22Rv1 (cell line): ENCODE measurements at regions not wholly inside any gene's neighbourhood (a gene's known extent, or its start where the extent isn't known, plus 50 kb on each side); places are given as distances from the start of the nearest gene placed in this dataset.

Source experiments
- H3K27ac ChIP-seq: fragments of 450-650 bp; 2 replicates; pipeline ENCODE4 v1.5.1; 2017
- ZFX ChIP-seq: fragments of 450-650 bp; IDR thresholded peaks from 2 replicates; pipeline ENCODE4 v1.6.1; 2017; ENCODE audit warnings: antibody characterized with exemption, borderline replicate concordance
- TF ChIP-seq, protein P1 (sequence below): fragments of 450-650 bp; IDR thresholded peaks from 2 replicates; pipeline ENCODE4 v1.5.1; 2017; ENCODE audit warnings: mild to moderate bottlenecking

DNA sequence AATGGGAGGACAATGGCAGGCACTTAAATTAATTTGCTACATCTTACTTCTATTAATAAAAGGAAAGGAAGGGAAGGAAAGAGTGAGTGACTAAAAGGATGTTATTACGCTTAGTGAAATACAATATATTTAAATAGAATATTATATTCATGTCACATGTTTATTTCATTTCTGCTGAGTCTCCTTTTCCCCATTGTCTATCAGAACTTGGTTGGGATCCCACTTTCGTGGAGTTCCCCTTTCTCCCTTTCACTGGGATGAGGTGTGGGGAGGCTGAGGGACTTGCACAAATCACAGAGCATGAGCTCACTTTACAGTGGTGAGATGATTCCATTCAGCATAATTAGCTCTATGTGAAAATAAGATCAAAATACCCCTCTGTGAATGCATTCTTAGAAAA, 730.6 kb downstream of the TSN start:
- TF ChIP-seq, protein P1, sequence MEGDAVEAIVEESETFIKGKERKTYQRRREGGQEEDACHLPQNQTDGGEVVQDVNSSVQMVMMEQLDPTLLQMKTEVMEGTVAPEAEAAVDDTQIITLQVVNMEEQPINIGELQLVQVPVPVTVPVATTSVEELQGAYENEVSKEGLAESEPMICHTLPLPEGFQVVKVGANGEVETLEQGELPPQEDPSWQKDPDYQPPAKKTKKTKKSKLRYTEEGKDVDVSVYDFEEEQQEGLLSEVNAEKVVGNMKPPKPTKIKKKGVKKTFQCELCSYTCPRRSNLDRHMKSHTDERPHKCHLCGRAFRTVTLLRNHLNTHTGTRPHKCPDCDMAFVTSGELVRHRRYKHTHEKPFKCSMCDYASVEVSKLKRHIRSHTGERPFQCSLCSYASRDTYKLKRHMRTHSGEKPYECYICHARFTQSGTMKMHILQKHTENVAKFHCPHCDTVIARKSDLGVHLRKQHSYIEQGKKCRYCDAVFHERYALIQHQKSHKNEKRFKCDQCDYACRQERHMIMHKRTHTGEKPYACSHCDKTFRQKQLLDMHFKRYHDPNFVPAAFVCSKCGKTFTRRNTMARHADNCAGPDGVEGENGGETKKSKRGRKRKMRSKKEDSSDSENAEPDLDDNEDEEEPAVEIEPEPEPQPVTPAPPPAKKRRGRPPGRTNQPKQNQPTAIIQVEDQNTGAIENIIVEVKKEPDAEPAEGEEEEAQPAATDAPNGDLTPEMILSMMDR = no peak
- no peak for TF ChIP-seq ZFX
- H3K27ac ChIP-seq = no peak overlapping the region

DNA sequence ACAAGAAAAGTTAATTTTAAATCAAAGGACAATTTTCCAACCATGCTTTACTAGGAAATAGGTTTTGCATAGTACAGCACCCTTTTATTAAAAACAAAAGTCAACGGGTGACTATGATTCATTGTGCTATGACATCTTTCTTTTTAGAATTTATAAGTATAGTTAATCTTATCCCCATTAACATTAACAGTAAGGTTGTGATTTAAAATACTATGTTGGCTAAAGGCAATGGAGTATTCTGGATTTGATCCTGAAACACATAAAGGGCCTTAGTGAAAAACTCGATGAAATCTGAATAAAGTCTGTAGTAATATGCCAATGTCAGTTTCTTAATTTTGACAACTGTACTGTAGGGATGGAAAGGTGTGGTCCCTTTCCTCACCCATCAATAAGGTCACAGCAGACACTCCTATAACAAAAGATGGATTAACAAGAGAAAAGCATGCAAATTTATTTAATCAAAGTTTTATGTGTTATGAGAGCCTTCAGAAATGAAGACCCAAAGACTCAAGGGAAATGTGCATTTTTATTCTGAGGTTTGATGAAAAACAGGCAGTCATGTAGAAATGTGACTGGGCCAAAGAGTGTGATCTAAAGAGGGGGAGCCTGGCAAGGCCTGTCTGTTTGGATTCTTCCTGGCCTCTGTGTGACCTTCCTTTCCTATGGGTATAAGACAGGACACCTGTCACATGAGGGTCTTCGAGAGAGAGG, 731.4 kb downstream of the TSN start:
- no peak overlapping the region for H3K27ac ChIP-seq
- TF ChIP-seq ZFX = no peak
- TF ChIP-seq, protein P1 = no peak

DNA sequence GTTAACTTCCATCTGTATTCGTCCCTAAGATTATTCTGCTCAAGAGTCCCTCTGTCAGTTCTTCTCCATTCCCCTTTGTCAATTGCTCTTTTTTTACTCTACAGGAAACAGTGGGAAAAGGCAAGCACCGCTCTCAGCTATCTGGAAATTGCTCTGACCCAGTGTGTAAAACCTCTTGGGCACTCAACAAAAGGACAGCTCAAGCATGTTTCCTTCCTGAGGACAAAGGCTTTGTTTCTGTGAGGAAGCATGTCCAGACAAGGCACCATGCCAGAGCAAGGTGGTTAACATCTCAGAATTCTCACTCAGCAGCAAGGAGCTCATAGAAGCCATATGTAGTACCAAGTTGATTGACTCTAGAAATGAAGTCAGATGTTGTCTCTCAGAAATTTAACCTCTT, 735.6 kb downstream of the TSN start:
- no peak for TF ChIP-seq ZFX
- TF ChIP-seq, protein P1 = no peak
- H3K27ac ChIP-seq = no peak overlapping the region

DNA sequence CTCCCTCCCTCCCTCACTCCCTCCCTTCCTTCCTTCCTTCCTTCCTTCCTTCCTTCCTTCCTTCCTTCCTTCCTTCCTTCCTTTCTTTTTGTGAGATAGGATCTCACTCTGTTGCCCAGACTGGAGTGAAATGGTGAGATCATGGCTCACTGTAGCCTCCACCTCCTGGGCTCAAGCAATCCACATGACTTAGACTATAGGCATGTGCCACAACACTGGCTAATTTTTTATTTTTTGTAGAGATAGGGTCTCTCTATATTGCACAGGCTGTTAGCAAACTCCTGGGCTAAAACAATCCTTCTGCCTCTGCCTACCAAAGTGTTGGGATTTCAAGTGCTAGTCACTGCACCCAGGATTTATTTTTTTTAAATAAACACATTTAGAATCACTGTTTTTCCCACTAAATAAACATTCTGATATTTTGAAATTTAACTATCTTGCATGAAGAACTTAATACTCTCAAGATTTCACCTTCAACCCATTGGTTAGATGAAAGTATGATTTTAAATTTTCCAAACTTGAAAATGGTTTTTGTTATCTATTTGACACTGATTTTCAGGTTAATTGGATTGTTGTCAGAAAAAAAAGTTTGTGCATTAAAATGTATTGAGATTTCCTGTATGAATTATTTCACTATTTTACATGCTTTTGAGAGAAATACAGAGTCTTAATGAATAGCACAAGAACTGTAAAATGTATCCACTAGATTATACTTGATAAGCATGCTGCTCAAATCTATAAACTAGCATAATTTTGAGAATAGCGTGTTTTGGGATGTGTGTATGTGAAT, 745.1 kb downstream of the TSN start:
- no peak overlapping the region for H3K27ac ChIP-seq
- TF ChIP-seq, protein P1 = no peak
- TF ChIP-seq ZFX = no peak

DNA sequence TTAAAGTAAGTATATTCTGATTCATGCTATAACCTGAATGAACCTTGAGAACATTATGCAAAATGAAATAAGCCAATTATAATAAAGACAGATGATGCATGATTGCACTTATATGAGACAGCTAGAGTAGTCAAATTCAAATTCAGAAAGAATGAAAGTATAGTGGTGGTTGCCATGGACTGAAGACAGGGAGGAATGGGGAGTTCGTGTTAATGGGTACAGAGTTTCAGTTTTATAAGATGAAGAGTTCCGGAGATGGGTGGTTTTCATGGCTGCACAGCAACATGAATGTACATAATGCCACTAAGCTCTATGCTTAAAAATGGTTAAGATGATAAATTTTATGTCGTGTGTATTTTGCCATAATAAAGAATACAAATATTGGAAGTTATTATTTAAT, 751.2 kb downstream of the TSN start:
- no peak overlapping the region for H3K27ac ChIP-seq
- TF ChIP-seq ZFX = no peak
- TF ChIP-seq, protein P1 = no peak

DNA sequence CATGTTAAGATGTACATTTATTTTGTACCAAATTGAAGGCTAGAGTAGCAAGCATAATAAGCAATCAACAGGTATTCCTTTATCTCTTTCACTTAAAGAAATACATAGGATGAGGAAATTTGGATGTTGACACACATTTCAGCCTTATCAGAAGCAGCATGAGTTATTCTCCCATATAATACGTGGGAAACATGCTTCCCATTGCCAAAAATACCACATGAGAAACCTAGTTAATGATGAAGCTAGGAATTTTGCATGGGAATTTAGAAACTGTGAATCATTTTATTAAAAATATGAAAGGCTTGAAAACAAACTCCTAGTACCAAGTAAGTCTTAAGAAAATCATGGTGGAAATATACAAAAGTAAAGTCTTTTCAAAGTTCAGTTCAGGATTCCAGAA, 751.8 kb downstream of the TSN start:
- no peak for TF ChIP-seq ZFX
- TF ChIP-seq, protein P1 = no peak
- no peak overlapping the region for H3K27ac ChIP-seq

DNA sequence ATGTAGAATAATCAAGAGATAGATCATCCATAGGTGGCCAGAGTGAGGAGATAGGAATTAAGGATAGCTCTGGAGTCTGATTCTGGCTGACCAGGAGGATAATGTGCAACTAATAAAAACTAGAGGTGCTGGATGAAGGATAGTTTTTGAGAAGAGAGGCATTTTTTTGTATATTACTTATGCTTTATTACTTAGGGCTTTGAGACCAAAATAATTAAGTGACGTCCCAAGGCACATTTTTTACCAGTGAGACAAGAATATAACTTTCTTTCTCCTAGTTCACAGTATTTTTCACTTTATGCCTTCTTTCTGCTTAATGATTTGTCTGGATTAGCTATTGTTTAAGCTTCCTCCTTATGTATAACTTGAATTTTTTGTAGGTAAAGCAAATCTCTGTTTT, 756.6 kb downstream of the TSN start:
- TF ChIP-seq, protein P1 = no peak
- TF ChIP-seq ZFX = no peak

More for the DNA sequence above, 756.6 kb downstream of the TSN start:
- no peak overlapping the region for H3K27ac ChIP-seq
